NCI-H1417 (cell line): ENCODE measurements at regions not wholly inside any gene's neighbourhood (a gene's known extent, or its start where the extent isn't known, plus 50 kb on each side); places are given as distances from the start of the nearest gene placed in this dataset.
A peak's percentile ranks its signal among the peaks of the same experiment; 100 is the strongest.
"Not testable (repeated sequence)": the region's sequence is repeated elsewhere in the genome, so short reads cannot be mapped to it uniquely, and the experiment has no call there.

Experiments
- DNase-seq, 3 experiments: peaks; one replicate each; lab custom pipeline; 2025; lab: John Stamatoyannopoulos, UW

DNA sequence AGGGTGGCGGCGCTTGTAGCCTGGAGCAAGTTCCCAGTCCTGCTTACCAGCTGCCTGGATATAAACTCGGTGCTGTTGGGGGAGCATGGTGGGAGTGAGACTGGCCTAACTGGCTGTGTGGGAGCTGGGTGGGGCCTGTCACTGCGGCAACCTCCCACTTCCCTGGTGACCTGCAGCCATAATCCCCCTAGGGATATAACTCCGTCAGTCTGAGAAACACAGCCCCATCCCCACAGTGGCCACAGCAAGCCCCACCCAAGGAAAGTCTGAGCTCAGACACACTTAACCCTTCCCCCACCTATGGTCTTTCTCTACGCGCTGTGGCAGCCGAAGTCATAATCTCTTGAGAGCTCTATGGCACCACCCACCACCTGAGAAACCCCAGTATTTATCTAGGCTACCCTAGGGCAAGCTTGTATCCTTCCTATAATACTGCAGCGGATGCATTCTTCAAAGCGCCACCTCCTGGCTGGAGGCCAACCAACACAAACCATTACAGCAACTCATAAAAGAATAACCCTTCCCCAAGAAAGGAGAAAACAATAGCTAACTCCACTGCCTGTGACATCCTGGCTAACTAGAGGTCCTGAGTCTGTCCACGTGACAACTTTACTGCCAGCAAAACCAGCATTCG, 57.4 kb downstream of the ZNF648 start:
- no peak for DNase-seq

DNA sequence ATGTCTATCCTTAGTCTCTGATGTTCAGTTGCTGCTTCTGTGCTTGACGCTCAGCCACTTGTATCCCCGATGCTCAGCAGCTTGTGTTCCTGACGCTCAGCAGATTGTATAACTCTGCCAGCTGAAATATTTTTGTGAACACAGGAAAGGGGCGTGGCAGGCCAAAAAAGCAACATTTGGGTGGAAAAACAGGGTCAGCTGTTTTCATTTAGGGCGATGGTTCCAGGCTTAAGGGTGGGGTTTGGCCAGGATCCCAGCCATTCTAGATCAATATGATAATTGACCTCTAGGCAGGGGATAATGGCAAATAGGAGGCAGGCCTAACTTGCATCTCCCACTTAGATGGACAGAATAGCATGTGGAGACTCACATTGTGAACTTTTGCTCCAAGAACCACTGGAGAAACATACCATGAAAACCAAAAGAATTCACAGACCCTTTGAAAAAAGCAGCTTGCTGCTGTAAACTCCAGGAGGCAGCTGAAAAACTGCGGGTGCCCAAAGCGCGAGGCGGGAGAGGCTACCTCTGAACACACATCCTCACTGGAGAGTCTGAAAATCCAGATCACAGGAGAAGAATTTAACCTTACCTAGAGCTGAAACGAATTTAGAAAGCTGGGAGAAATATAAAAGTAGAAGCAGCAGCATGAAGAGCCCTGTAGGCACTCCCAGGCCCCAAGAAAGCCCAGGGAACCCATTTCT, 58.3 kb downstream of the ZNF648 start:
- no peak for DNase-seq

DNA sequence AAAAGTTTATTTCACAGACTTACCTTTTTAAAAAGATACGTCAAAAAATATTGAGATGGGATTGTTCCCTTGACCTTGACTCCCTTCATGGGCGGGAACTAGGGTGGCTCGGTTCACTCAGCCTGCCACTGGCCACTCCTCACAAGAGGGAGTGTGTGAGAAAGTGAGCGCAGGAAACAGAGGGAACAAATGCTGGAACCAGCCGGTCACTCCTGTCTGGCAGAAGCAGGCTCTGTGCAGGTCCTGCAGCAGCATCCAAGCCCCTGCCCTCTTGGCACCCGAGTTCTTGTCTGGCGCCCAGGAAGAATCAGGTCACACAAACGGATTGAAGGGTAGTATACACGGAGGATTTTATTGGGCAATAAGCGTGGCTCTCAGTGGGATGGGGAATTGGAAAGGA, 58.9 kb downstream of the ZNF648 start:
- DNase-seq, result no peak

DNA sequence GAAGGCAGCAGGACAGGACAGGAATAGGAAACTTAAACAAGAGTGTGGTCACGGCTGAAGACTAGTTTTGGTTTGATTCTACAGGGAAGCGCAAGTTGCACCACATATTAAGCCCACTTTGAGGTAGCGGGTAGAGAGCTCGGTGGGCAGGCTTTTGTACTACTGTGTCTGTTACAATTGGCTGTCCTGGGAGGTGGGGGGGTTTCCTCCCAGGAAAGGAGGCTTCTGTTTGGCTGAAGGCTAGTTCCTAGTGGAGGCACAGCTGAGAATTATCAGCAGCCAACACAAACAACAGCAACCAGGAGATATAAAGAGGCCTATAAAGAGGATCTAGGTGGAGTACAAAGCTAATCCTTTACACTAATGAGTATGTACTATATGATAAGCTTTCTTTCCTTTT, 62.7 kb downstream of the ZNF648 start:
- no peak for DNase-seq

DNA sequence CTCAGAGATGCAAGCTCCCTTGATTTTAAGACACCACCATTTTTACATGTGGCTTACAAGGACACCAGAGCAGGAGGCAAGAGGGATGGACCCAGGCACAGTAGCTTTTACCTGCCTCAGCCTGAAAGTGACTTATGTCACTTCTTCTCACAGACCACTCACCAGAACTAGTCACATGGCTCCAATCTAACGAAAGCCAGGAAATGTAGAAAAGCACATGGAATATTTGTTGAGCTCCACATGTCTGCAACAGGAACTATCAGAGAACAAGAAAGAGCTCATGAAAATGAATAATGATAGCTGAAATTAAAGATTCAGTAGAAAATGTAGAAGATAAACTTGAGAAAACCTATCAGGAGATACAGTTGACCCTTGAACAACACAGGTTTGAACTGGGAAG, 69.4 kb downstream of the ZNF648 start:
- DNase-seq, result no peak

DNA sequence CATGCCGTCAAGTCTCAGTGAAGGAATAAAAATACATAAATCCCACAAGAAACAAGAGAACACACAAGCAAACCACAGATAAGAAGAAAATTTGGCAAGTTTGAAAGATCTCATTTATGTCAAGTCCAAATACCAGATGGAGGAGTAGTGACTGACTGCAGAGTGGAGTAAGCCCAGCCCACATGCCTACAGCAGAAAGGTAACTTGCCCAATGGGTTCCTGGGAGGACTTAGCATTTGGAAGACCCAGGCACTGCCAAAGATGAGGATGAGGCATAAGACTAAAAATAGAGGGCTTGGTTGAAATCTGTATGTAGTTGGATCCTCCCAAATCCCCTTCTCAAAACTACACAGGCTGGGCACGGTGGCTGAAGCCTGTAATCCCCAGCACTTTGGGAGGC, 70.8 kb downstream of the ZNF648 start:
- no peak for DNase-seq

DNA sequence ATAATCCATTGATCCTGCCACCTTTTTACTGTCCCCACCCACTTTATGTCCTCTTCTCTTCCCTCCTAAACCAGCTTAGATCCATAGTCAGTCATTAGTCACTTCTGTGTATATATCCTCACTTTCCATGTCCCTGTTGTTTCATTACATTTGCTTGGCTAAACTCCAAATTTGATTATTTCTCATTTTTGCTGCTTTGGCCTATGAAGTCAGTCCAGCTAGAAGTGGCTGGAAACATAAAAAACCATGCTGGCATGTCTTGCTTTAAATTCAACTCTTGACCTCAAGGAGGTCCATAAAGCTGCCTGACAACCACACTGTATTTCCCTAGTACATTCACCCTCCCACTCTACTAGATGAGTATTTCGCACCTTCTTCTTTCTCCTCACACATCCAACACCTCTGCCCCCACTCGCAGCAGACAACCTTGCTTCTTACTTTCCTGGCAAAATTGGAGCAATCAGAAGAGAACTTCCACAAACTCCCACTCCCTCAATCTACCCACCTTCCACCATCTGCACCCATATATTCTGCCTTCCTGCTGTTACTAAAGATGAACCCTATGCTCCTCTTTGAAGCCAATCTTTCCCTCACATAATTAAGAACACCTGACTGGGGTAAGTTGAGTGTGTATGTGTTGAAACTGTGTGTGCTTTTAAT, 72.1 kb downstream of the ZNF648 start:
- DNase-seq, result no peak

DNA sequence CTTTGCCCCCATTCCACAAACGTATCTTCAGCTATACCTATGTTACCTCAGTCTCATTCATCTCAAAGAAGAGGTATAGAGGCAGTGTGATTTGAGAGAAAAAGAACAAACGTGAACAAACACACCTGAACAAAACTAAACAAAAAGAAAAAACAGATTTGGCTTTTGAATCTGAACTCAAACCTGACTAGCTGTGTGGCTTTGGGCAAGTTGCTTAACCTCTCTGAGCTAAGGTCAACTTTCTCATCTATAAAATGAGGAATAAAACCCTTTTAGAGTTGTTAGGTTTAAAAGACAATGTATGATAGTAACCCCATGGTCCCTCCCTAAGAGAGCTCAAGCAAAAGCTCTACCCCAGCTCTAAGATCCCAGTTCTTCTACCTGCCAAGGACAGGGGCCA, 73.5 kb downstream of the ZNF648 start:
- DNase-seq, result no peak

DNA sequence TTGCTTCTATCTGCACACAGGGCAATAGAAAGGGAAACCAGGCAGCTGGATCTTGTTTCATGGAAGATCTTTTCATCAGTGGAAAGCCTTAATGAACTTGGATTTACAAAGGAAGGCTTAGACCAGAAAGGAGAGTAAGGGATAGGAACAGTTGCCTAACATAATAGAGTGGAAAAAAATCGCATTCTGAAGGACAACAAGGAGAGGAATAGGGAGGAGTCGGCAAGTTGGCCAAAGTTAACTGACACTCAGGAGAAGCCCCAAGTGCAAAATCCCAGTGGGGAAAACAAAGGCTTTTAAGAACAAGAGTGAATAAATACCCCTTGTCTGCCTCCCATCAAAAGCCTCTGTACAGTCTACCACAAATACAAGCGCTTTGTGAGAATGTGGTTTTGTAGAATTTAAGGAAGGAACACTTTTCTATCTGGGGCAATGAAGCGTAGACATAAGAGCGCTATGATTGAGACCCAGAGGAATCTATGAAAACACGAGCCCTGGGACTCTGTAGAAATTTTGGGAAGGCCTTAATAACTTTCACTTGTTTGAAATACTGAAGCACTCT, 74.1 kb downstream of the ZNF648 start:
- DNase-seq, result no peak

DNA sequence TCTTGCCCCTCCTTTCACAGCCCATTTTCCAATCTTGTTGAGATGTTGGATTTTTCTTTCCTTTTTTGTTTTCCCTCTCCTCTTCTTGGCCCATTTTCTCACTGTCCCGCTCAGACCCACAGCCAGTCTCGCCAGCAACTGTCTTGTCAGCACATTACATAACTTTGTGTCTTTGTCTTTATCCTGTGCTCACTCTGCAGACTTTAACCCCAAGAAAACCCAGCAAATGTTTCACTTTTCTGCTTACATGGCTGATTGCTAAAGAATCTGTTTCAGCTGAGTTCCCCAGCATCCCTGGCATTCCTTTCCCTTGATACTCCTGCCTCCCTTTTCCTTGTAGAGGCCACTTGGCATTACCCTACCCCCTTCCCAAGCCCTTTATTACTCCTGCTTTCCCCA, 74.6 kb downstream of the ZNF648 start:
- DNase-seq, result no peak

DNA sequence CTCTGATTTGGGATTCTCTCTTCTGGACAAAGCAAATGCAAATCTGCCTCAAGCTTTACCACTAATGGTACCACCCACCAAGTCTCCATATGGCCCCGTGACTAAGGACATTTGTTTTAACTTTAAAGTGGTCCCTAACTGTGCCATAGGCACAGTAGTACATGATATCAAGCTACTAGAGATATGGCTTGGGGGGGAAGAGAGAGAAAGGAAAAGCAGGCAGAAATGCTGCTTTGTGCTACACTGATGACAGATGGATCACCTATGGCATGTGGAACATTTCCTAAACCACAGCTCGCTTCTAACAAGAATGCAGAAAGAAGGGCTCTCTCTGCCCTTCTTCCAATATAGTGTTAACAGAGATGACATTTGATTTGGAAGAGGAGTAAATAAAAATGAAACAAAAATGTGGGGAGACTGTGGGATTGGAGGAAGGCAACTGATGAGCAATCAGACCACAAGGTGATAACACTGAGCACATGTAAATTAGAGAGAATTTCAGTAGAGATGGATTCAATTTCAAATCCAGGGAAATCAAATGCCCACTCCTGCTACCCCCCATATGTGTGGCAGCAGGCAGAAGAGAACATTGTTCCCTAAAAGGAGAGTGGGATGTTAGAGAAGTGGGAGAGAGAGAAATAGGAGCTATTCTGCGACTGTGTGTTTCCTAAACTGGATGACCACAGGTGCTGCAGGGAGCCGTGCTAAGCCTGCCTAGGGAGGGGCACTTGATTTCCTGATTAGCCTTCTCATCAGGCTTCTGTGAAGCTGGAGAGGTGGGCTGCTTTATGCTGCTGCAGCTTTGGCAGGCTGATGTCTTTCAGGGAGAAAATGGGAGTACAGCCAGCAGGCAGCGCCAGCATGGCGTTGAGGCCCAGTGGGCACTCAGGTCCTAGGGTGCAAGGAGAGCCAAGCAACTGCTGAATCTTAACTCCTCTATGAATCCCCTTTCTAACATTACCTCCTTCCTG, 75.3 kb downstream of the ZNF648 start:
- DNase-seq, result no peak

DNA sequence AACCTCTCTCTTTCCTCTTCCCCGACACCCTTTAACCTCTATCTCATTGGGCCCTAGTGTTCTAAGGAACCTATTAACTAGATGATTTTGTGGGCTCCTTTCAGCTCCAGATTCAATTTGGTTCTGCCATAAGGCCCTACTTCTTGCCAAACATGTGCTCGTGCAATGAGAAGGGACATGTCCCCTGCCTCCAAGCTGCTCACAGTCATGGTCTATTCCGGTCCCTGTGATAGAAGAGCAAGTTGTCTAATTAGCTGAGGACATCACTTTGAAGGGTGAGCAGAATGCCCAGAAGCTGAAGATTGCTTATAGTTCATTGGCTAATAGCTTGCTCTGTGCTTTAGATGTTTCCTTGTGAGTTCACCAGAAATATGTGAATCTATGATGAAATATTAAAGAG, 76.2 kb downstream of the ZNF648 start:
- DNase-seq, result no peak

DNA sequence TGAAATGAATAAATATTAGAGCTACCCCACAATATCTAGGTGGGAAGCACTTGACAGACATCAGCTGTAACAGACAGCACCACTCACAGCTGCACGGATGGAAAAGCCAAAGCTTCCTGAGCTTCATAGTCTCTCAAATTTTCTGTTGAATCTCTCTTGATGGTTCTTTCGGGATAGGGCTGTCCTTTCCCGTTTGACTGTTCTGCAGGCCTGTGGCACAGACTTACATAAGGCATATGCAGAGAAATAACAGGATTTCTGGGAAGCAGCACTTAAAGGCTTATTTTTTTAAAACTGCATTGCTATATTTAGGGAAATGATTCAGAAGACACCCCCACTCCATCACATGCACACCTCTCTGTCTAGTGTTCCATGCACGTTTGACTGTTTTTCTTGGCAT, 77.5 kb downstream of the ZNF648 start:
- no peak for DNase-seq

DNA sequence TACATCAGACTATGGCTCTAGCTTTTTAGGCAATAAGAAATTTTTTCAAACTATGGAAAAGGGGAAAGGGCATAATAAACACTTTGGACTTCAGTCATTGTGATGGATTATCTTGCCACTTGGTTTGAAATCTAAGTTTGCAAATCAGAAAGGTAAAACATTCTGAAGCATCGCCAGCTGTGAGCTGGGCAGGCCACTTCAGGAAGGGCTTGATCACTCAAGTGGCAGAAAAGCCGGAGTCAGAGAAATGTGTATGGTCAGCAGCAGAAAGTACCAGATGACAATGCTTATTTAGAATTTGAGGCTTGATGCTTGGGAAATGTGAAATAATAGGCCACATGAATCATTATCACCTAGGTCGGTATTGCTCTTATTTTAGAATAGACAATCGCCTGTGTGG, 79.7 kb downstream of the ZNF648 start:
- DNase-seq, result peak in 1 of 3 experiments; percentile 44

DNA sequence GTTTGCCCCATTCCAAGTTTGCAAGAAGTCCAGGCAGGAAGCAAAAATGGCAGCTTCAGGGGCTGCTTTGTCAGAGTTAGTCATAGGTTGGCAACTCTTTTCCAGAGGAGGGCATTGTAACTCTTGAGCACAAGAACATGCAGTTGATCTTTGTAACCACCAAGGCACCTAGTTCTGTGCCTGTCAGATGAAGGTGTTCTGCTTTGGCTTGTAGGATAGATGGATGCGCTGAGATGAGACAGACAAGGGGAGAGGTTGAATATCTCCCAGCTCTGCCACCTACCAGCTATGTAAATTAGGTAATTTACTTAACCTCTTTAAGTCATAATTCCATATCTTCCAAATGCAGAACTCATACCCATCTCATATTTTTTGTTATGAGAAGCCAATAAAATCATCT, 89.3 kb downstream of the ZNF648 start:
- no peak for DNase-seq

DNA sequence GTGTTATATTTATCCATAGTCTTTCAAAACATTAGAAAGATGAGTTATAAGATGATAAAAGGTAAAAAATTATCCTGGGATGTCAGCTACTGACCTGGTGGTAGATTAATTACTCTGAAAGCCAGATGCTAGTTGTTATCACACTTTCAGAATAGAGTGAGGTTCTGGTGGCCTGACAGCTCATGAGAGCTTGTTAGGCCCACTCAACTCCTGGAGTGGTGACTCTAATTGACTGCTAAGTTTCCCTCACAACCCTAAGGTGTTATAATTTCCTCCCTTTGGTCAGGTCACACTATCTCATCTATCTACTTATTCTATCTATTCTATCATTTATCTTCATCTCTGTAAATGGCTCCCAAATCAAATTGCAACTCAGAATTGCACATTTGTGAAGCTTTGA, 90.1 kb downstream of the ZNF648 start:
- peak in 1 of 3 experiments; percentile 29 for DNase-seq

DNA sequence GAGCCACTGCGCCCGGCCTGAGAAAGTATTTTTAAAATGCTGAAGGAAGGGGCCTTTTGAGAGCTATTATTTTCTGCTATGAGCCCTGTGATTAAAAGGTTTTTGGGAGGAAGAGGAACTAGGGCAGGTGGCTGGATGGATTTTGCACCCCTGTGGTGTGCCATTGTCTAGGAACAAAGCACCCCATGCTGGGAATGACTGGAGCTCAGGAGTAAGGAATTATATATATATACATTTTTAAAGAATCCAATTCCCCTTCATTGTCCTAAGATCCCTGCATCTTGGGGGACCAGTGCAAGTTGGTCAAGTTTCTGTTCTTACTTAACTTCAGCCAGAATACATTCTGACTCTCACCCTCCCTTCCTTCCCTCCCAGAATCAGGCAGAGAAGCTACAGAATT, 91.6 kb downstream of the ZNF648 start:
- peak in 2 of 3 experiments; percentile 67 to 84 for DNase-seq

DNA sequence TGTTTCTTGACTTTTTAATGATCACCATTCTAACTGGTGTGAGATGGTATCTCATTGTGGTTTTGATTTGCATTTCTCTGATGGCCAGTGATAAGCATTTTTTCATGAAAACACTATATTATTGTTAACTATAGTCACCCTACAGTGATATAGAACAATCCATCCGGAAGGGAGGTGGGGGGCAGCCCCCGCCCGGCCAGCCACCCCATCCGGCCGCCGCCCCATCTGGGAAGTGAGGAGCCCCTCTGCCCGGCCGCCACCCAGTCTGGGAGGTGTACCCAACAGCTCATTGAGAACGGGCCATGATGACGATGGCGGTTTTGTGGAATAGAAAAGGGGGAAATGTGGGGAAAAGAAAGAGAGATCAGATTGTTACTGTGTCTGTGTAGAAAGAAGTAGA, 106.8 kb downstream of the ZNF648 start:
- DNase-seq, result not testable (repeated sequence)

DNA sequence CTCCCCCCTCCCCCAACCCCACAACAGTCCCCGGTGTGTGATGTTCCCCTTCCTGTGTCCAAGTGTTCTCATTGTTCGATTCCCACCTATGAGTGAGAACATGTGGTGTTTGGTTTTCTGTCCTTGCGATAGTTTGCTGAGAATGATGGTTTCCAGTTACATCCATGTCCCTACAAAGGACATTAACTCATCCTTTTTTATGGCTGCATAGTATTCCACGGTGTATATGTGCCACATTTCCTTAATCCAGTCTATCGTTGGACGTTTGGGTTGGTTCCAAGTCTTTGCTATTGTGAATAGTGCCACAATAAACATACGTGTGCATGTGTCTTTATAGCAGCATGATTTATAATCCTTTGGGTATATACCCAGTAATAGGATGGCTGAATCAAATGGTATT, 107.3 kb downstream of the ZNF648 start:
- DNase-seq, result not testable (repeated sequence)

DNA sequence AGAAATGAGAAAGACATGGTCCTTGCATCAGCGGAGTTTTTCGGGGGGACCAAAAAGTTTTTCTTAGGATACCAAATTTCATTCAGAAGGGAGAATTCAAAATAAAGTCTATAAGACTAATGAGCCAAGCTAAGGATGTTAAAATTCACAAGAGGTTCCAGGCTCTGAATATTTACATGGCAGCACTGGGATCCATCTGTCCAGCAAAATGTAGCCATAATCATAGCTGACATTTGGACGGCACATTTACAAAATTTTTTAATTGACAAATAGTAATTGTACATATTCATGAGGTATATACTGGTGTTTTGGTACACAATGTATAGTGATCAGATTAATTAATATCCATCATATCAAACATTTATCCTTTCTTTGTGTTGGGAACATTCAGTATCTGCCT, 107.9 kb downstream of the ZNF648 start:
- no peak for DNase-seq

DNA sequence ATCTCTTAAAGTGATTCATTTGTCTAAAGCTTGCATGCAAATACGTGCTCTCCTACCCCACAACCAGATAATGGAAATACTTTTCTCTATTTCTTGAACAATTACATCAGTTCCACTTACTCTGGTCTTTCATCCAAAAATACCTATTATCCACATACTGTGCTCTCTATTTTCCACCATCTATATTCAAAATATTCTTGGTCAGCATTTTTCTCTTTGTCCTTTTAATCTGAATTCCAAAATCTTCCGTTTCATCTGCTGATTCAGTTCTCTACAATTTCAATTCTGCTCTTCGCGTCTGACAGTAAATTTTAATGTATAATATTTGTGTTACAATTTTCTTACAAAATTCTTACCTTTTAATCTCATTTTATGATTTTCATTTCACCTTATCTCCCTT, 110.3 kb downstream of the ZNF648 start:
- no peak for DNase-seq

DNA sequence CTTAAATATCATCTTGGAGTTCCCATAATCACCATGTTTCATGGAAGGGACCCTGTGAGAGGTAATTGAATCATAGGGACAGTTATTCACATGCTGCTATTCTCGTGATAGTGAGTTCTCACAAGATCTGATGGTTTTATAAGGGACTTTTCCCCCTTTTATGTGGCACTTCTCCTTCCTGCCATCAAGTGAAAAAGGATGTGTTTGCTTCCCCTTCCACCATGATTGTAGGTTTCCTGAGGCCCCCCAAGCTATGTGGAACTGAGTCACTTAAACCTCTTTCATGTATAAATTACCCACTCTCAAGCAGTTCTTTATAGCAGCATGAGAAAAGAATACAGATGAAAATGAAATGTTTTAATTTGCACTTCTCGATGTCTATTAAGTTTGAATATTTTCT, 112.0 kb downstream of the ZNF648 start:
- no peak for DNase-seq
